GM18511 (cell line): ENCODE measurements at regions not wholly inside any gene's neighbourhood (a gene's known extent, or its start where the extent isn't known, plus 50 kb on each side); places are given as distances from the start of the nearest gene placed in this dataset.

Experiments
- ATAC-seq: cut with Tn5 transposase; IDR thresholded peaks from one replicate; pipeline ENCODE4 v1.9.1; 2021; ENCODE audit warnings: mild to moderate bottlenecking, moderate library complexity; ENCODE audit not compliant: unreplicated experiment

GRCh38 chr10:108409306-108409705, 1244.8 kb upstream of the SORCS1 start:
- no peak for ATAC-seq

DNA sequence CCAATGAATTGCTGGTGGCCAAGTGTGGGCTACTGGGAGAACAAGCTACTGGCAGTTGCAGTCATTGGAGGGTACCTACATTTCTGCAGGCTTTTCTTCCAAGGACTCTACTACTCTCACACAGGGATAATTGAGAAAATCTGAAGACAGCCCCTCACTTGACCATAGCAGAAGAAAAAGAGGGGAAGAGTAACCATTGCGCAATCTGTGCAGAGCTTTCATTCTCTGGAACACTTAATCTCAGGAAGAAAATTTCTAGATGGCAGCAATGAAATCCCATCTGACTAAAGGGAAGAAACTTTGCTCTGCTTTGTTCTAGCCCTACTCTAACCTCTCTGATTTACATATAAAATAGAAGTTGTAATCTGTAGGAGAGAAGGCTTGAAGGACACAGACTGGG, 1239.6 kb upstream of the SORCS1 start:
- ATAC-seq: no peak

GRCh38 chr10:108399465-108399864, 1235.0 kb upstream of the SORCS1 start:
- ATAC-seq: no peak

DNA sequence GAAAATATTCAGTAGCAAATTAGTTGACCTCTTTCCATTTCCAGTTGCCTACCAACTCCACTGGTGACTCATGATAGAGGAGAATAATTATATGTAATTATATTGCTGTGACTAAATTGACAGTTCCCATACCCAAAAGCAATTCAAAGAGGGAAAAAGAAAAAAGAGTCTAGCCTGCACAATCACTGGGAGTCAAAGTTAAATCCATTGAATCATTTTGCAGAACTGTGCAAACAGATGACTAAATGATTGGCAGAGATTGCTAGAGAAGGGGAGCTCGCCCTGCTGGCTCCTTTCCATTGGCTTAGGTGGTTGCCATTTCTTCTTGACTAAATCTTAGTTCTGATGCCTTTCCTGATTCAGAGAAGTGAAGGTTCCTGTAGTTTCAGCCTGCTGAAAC, 1228.6 kb upstream of the SORCS1 start:
- ATAC-seq: no peak

- ATAC-seq: no peak
Measured at GRCh38 chr10:108392286-108392685, 1227.8 kb upstream of the SORCS1 start.

- ATAC-seq: no peak
Measured at GRCh38 chr10:108388706-108389105, 1224.2 kb upstream of the SORCS1 start.

DNA sequence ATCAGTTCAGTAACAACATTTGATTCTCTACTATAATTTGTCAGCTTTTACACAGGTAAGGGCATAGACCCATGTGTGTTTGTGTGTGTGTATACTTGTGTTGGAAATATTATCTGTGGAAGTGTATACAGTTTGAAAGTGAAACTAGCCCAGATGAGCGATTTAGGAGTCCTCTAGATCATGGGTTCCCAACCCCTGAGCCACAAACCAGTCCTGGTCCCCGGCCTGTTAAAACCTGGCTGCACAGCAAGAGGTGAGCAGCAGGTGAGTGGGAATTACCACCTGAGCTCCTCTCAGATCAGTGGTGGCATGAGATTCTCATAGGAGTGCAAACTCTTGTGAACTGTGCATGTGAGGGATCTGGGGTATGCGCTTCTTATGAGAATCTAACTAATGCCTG, 1221.5 kb upstream of the SORCS1 start:
- no peak for ATAC-seq

GRCh38 chr10:108384378-108384777, 1219.9 kb upstream of the SORCS1 start:
- no peak for ATAC-seq

DNA sequence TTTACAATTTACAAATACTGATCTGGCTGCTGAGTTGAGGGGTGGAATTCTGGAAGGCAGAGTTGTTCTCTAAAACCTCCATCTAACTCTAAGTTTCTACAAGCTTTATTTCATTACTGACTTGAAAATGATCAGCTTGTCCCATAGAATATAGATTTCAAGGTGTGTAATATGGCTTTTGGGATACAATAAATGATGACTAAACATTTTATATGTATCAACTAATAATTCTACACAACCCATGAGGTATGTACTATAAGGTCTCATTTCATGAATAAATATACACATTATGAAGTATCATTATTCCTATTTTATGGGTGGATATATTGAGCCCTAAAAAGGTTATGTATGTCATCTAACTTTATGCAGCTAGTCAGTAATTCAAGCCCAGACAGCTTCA, 1214.3 kb upstream of the SORCS1 start:
- ATAC-seq: no peak

DNA sequence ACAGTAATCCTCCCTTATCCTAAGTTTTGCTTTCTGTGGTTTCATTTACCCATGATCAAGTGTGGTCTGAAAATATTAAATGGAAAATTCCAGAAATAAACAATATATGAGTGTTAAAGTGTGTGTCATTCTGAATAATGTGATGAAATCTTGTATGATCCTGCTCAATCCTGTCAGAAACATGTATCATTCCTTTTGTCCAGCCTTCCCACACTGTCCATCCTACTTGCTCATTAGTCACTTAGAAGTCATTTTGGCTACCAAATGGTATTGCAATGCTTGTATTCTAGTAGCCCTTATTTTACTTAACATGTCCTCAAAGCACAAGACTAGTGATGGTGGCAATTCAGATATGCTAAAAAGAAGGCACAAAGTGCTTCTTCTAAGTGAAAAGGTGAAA, 1211.2 kb upstream of the SORCS1 start:
- ATAC-seq: no peak

DNA sequence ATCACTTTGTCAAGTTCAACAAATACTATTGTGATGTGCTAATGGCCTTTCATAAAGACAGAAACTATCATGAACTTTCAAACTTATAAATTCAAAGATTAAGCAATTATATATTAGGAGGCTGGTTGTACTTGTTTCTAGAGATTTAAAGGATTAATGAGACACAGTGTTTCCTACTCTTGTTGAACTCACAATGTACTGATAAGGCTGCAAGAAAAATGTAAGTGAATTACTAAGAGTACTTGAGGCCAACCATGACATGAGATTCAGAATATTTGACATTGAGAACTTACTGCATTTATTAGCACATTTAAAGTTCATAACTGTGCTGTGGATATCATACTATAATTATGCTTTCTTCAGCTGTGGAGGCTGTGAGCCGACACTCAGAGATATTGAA, 1210.5 kb upstream of the SORCS1 start:
- ATAC-seq: no peak

- no peak for ATAC-seq
Measured at GRCh38 chr10:108365541-108365940, 1201.0 kb upstream of the SORCS1 start.

DNA sequence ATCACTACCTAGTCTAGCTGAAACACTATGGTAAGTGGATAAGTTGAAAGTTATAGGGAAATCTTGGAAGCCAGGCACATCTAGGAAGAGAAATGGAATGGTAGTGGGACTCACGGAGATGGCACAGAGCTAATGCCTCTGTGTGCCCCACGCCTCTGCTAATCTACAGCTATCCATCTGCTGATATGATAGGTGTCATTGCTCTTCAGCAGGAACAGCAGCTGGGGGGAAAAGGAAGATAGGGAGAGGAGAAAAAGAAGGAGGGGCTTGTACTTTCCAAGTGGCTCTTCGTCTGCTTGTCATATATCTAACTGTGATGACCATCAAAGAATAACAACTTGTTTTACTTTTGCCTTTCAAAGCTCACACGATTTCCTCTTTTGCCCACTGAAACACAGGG, 1199.1 kb upstream of the SORCS1 start:
- no peak for ATAC-seq

GRCh38 chr10:108362961-108363360, 1198.5 kb upstream of the SORCS1 start:
- ATAC-seq: no peak

DNA sequence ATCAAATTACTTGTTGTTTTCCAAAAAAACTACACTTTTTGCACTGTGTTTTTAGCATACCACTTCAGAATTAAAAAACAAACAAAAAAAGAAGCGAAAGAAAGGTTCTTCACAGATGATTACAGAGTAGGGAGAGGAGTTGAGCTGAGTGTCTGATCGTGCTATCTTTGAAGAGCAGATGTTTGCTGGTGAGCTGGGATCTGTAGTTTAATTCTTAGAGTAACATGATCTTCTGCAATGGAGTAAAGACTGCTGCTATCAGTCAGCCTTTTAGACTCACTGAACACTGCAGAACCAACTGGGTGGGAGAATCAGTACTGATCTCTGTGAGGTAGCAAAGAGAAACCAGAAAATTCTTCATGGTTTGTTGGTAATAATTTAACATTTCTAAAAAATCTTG, 1197.8 kb upstream of the SORCS1 start:
- no peak for ATAC-seq

DNA sequence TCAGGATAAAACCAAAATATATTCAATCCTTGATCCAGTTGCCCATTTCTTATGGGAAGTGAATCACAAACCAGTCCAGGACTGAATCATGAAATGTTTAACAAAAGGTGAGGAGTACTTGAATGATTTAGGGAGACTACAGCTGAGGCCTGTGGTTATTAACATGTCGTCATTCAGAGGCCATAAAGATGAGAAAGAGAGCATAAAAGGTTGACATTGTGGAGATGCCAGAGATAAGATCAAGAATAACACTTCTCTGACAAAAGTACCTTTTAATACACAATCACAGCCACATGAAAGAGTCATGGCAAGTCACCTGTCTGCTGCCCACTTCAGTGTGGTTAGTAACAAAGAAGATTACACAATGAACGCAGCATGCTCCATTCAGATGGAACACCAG, 1195.7 kb upstream of the SORCS1 start:
- no peak for ATAC-seq

DNA sequence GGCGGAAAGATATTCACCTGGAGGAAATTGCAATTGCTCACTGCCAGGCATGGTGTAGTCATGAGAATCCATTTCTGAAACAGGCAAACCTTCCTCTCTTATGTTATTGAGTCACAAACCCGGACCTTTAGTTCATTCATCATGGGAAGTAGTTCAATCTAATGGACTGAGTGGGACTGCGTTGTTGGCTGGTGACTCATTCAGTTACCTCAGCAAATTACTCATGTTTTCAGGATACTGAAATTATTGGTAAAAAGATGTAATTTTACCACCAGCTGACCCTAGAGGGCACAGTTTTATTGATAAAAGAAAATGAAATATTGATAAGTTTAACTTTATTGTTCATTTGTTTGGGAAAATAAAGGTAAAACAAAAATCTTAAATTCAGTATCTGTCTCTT, 1194.4 kb upstream of the SORCS1 start:
- peak; percentile 75 for ATAC-seq

DNA sequence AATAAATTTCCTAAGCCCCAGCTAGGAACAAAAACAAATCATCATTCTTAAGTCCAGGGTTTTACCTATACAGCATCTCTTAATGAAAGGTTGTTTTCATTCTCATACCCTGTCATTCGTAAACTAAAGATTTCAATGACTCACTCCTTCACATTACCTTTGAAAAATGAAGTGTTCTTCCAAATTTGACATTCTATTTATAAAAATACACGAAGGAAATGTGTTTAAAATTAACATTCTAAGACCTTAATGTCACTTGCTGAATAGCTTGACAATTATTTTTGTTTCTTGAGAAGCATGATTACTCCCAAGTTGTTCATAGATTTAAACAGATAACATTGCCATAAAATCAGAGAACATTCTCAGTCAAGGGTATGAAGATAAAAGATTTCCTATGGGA, 1188.3 kb upstream of the SORCS1 start:
- ATAC-seq: no peak

DNA sequence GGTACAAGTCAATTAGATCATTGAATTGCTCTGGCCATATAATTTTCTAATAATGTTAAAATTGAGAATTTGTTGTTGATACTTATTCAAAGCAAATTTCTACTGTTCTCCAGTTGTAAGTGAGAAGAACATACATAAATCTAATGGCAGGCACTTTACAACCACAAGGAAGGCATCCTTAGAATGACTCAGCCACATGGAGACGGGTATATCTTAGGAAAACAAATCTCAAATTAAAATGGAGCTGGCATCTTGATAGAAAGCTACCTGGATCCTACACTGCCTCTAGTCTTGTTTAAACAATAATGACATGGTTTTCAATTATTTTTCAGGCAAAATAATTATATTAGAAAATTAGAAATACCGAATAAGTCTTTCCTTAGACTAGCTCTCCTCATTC, 1183.7 kb upstream of the SORCS1 start:
- ATAC-seq: no peak

DNA sequence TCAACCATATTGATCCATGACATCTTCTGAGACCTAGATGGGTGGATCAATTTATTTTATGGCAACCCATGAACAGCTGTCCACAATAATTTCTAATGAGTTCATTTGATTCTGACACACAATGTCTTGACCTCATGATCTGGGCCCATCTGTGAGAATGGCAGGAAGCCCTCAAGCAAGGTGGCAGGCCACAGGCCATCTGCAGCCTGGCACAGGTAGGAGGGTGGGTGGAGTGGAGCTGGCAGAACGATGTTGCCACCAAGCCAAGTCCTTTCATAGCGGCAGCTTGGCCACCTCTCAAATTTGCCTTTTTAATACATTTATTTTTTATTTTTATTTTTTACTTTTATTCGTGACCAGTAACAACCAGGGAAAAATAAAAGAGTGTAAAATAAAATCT, 1181.6 kb upstream of the SORCS1 start:
- no peak for ATAC-seq

GRCh38 chr10:108338146-108338545, 1173.6 kb upstream of the SORCS1 start:
- no peak for ATAC-seq

- ATAC-seq: no peak
Measured at GRCh38 chr10:108336836-108337235, 1172.3 kb upstream of the SORCS1 start.

GRCh38 chr10:108327706-108328105, 1163.2 kb upstream of the SORCS1 start:
- no peak for ATAC-seq

GRCh38 chr10:108323274-108323798, 1158.8 kb upstream of the SORCS1 start:
- ATAC-seq: no peak
